Tibial nerve (tissue), 4 donors: ENCODE measurements at regions not wholly inside any gene's neighbourhood (a gene's known extent, or its start where the extent isn't known, plus 50 kb on each side); places are given as distances from the start of the nearest gene placed in this dataset.

ENCODE experiments used
- CTCF ChIP-seq, 5 experiments: fragments of 200-600 bp in 3 of 5; fragments of 450-650 bp in 2 of 5; sonication (generic) in 3 of 5; IDR thresholded peaks; one replicate each; pipeline ENCODE4 v1.5.1; 2016 to 2019; ENCODE audit warnings: antibody characterized with exemption in 5 of 5, mild to moderate bottlenecking in 3 of 5, moderate library complexity in 2 of 5
- EP300 ChIP-seq, 2 donors: sonication (generic); formaldehyde crosslinking; IDR thresholded peaks; one replicate each; pipeline ENCODE4 v1.6.1; 2017; ENCODE audit warnings: antibody characterized with exemption in 2 of 2, mild to moderate bottlenecking in 1 of 2
- POLR2A ChIP-seq, 2 donors: fragments of 450-650 bp; IDR thresholded peaks; one replicate each; pipeline ENCODE4 v1.6.1; 2017; ENCODE audit warnings: antibody characterized with exemption in 2 of 2, mild to moderate bottlenecking in 2 of 2, moderate library complexity in 2 of 2

- TF ChIP-seq CTCF (IDR thresholded peaks at IDR 0.05): no peak
- no peak for TF ChIP-seq POLR2A (IDR thresholded peaks at IDR 0.05)
- TF ChIP-seq EP300 (IDR thresholded peaks at IDR 0.05): no peak
These were observed 93.5 kb upstream of the FBXL7 start for GRCh38 chr5:15406478-15406877.
